ENCODE measurements at regions not wholly inside any gene's neighbourhood (a gene's known extent, or its start where the extent isn't known, plus 50 kb on each side); places are given as distances from the start of the nearest gene placed in this dataset.

DNA sequence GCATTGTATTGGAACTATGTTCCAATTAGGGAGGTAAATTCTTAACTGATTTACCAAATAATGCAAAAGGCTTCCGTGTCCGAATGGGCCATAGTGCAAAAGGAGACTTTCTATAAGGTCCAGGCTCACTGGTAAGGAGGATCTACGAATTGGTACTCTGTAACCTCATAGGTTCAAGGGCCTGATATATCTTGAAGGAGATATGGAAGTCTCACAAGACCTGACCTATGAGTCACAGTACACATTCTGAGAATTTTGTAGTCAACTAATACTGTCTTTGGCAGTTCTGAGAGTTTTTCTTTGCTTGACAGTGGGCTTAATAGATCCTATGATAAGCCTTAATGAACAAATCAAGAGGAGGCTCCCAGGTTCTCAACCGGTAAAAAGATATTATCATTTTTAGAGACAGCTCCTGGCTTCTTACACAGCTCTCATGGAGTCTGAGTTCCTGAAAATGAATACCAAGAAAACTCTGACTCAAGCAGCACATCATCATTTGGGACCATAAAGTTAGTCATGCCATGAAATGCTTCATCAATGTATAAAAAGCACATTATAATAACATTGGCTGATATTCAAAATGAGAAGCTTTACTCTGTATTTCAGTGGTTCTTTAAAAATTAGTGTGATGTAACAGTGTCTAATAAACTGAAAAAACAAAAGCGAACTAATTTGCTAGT, 1275.2 kb upstream of the CRIM1 start:
- Mint-ChIP-seq H3K4me3 (no peak overlapping the region), H3K9me3 (no peaks in the 10 kb centered on the region), H3K4me1 (ENCODE audit: unreplicated experiment) (no peaks in the 10 kb centered on the region), H3K36me3 (no peaks in the 10 kb centered on the region), H3K27me3 (no peaks in the 10 kb centered on the region), H3K27ac (no peak overlapping the region)
- DNase-seq (ENCODE audit: extremely low spot score, unreplicated experiment), result no peak
- no peak for TF ChIP-seq CTCF (conservative IDR thresholded peaks at IDR 0.05)

DNA sequence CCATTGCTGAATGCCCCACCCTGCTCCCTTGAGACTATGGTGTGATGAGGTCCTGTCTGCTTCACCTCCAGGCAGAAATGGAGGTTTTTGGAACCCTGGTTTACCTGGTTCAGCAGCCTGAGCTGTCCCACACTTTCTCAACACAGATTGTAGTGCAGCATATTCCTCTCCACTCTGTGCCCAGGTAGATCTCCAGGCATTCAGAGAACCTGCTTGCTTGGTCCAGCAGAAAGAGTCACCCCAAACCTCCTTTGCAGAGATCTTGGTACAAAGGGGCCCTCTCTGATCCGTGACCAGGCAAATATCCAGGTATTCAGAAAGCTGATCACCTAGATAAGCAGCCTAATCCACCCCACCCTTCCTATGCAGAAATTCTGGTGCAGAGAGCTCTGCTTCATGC, 1288.2 kb upstream of the CRIM1 start:
- no peak for TF ChIP-seq CTCF (conservative IDR thresholded peaks at IDR 0.05)
- H3K9me3 Mint-ChIP-seq, result peaks cover 4% of the 10 kb centered on the region
- H3K4me1 Mint-ChIP-seq (ENCODE audit: unreplicated experiment), result no peaks in the 10 kb centered on the region
- H3K27me3 Mint-ChIP-seq, result no peaks in the 10 kb centered on the region
- no peak overlapping the region for H3K4me3 Mint-ChIP-seq
- no peak overlapping the region for H3K27ac Mint-ChIP-seq
- H3K36me3 Mint-ChIP-seq, result no peaks in the 10 kb centered on the region
- no peak for DNase-seq (ENCODE audit: extremely low spot score, unreplicated experiment)

DNA sequence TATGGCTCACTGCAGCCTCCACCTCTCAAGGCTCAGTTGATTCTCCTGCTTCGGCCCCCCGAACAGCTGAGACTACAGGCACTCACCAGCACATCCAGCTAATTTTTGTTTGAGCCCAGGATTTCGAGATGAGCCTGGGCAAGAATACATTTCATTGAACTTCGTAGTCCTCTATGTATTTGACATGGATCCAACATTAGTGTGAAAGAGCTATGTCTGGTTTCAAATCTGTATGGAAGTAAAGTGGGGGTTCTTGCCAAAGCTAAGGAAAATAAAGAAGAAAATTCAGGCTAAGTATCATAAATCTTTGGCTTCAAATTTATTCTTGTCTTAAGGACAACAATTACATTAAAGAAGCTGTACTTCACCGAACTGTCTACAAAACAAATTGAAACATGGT, 1291.7 kb upstream of the CRIM1 start:
- H3K4me1 Mint-ChIP-seq (ENCODE audit: unreplicated experiment), result no peaks in the 10 kb centered on the region
- no peaks in the 10 kb centered on the region for H3K27me3 Mint-ChIP-seq
- H3K9me3 Mint-ChIP-seq, result peaks cover 4% of the 10 kb centered on the region
- no peaks in the 10 kb centered on the region for H3K36me3 Mint-ChIP-seq
- no peak overlapping the region for H3K4me3 Mint-ChIP-seq
- DNase-seq (ENCODE audit: extremely low spot score, unreplicated experiment), result no peak
- no peak for TF ChIP-seq CTCF (conservative IDR thresholded peaks at IDR 0.05)
- H3K27ac Mint-ChIP-seq, result no peak overlapping the region

- no peak for DNase-seq (ENCODE audit: extremely low spot score, unreplicated experiment)
- Mint-ChIP-seq H3K36me3 (no peaks in the 10 kb centered on the region), H3K27ac (no peak overlapping the region), H3K9me3 (no peaks in the 10 kb centered on the region), H3K4me1 (ENCODE audit: unreplicated experiment) (no peaks in the 10 kb centered on the region), H3K4me3 (no peak overlapping the region), H3K27me3 (no peaks in the 10 kb centered on the region)
- TF ChIP-seq CTCF (conservative IDR thresholded peaks at IDR 0.05), result no peak
Observed at GRCh38 chr2:35035883-35036282, 1319.7 kb upstream of the CRIM1 start.

GRCh38 chr2:35033748-35034147, 1321.8 kb upstream of the CRIM1 start:
- H3K9me3 Mint-ChIP-seq, result no peaks in the 10 kb centered on the region
- no peak overlapping the region for H3K4me3 Mint-ChIP-seq
- no peak for DNase-seq (ENCODE audit: extremely low spot score, unreplicated experiment)
- no peaks in the 10 kb centered on the region for H3K36me3 Mint-ChIP-seq
- H3K27me3 Mint-ChIP-seq, result no peaks in the 10 kb centered on the region
- TF ChIP-seq CTCF (conservative IDR thresholded peaks at IDR 0.05), result no peak
- no peak overlapping the region for H3K27ac Mint-ChIP-seq
- no peaks in the 10 kb centered on the region for H3K4me1 Mint-ChIP-seq (ENCODE audit: unreplicated experiment)

GRCh38 chr2:35023545-35023944, 1332.0 kb upstream of the CRIM1 start:
- no peaks in the 10 kb centered on the region for H3K36me3 Mint-ChIP-seq
- H3K9me3 Mint-ChIP-seq, result no peaks in the 10 kb centered on the region
- no peak for DNase-seq (ENCODE audit: extremely low spot score, unreplicated experiment)
- no peak overlapping the region for H3K4me3 Mint-ChIP-seq
- no peaks in the 10 kb centered on the region for H3K4me1 Mint-ChIP-seq (ENCODE audit: unreplicated experiment)
- no peak overlapping the region for H3K27ac Mint-ChIP-seq
- TF ChIP-seq CTCF (conservative IDR thresholded peaks at IDR 0.05), result no peak
- H3K27me3 Mint-ChIP-seq, result no peaks in the 10 kb centered on the region
